ENCODE measurements at regions not wholly inside any gene's neighbourhood (a gene's known extent, or its start where the extent isn't known, plus 50 kb on each side); places are given as distances from the start of the nearest gene placed in this dataset.
"Not testable (repeated sequence)": the region's sequence is repeated elsewhere in the genome, so short reads cannot be mapped to it uniquely, and the experiment has no call there.

DNA sequence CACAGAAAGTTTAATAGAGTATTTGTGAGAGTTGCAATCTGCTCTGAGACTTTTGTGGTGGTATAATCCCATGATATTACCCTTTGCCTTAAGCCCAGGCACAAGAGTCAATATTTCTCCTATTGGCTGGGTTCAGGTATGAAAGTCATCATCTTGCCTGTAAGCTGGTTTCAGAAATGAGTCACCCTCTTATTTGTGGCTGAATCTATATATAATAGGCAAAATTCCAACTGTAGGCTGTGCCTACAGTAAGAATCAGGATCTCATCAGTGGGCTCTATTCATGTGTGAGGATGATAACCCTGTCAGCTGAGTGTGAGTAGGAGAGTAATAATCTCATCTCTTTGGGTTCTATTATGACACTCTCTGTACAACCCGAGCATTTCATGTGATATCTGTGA is 2103.1 kb downstream of the TP53TG3F start:
- in situ Hi-C loops (cut with HindIII; ENCODE audit: low sequenced_read_pairs): no loop called here

- in situ Hi-C loops (cut with HindIII; ENCODE audit: low sequenced_read_pairs): no loop called here
These were observed 2103.5 kb downstream of the TP53TG3F start for GRCh38 chr16:35562919-35563318.

GRCh38 chr16:35564148-35564547 is 2104.7 kb downstream of the TP53TG3F start:
- in situ Hi-C loops (cut with HindIII; ENCODE audit: low sequenced_read_pairs): no loop called here

DNA sequence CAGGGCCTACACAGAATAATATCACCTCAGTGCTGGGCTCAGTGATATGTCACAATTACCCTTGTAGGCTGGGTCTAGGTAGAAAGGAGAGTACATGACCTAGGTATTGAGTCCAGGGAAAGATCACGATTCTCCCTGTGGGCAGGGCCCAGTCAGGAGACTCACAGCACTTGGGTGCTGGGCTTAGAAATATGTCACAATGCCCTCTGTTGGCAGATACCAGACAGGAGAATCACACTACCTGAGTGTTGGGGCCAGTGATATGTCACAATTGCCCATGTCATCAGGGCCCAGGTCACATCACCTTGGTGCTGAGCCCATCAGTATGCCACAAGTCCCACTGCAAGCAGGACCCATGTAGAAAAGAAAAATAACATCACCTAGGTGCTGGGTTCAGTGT is 2105.5 kb downstream of the TP53TG3F start:
- in situ Hi-C loops (cut with HindIII; ENCODE audit: low sequenced_read_pairs): no loop called here

DNA sequence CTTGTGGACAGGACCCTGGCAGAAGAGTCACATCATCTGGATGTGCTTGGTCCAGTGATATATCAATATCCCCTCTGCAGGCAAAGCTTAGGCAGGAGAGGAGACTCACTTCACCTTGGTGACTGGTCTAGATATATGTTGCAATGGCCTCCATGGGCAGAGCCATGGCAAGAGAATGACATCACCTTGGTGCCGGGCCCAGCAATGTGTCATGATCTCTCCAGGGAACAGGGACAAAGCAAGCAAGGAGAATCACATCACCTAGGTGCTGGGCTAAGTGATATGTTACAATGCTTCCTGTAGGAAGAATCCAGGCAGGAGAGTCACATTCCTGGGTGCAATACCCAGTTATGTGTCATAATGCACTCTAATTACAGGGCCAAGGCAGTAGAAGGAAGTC is 2106.2 kb downstream of the TP53TG3F start:
- in situ Hi-C loops (cut with HindIII; ENCODE audit: low sequenced_read_pairs): no loop called here

DNA sequence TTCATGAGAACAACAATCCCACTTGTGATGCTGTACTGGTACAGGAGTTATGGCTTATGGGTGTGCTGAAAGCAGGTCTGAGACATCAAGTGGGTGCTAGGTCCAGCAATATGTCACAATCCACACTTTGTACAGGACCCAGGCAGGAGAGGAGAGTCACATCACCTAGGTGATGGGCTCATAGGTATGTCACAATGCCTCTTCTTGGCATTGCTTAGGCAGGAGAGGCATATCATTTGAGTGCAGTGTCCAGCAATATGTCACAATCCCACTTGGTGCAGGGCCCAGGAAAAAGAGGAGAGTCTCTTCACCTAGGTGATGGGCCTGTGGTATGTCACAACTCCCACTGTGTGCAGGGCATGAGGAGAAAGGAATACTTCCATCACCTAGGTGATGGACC is 2110.0 kb downstream of the TP53TG3F start:
- in situ Hi-C loops (cut with HindIII; ENCODE audit: low sequenced_read_pairs): no loop called here

GRCh38 chr16:35570946-35571345 is 2111.5 kb downstream of the TP53TG3F start:
- in situ Hi-C loops (cut with HindIII; ENCODE audit: low sequenced_read_pairs): no loop called here

- in situ Hi-C loops (cut with HindIII; ENCODE audit: low sequenced_read_pairs): no loop called here
These were observed 2112.8 kb downstream of the TP53TG3F start for GRCh38 chr16:35572186-35572585.

GRCh38 chr16:35573407-35573806 is 2114.0 kb downstream of the TP53TG3F start:
- in situ Hi-C loops (cut with HindIII; ENCODE audit: low sequenced_read_pairs): no loop called here

DNA sequence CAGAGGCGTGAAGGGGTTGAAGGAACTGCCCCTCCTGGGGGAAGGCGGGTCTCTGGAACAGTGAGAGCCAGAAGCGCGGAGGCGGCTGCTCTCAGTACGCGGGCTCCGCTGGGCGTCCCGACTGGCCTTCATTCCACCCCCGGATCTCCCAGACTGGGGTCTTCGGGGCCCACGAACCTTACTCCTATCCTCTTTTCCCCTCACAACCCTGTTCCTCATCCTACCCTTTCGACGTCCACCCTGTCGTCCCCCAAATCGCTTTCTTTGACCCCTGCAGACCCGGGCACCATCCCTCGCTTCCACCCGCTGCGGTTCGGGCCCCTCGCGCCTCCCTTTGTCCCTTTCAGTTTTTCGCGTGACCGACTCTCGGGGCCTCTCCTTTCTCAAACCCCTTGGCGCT is 2114.6 kb downstream of the TP53TG3F start:
- in situ Hi-C loops (cut with HindIII; ENCODE audit: low sequenced_read_pairs): no loop called here

GRCh38 chr16:35574454-35575431 is 2115.3 kb downstream of the TP53TG3F start:
- in situ Hi-C loops (cut with HindIII; ENCODE audit: low sequenced_read_pairs): no loop called here

GRCh38 chr16:35575432-35575821 is 2116.0 kb downstream of the TP53TG3F start:
- in situ Hi-C loops (cut with HindIII; ENCODE audit: low sequenced_read_pairs): no loop called here

DNA sequence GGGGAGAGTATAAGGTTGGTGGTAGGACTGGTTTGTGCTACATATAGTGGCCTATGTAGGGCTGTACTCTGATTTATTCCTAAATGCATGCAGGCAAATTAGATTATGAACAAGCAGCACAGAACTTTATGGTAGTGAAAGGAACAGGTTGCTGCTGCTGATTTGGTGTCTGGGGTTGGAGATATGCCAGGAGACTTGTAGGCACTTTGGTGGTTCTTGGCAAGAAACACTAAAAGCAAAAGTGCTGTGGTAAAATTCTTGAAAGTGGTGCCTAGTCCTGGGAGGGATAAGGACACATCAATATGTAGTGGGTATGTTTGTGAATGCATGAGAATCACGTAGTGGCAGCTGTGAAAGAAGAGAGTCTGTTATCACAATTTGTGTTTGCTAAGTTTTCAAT is 2126.0 kb downstream of the TP53TG3F start:
- in situ Hi-C loops (cut with HindIII; ENCODE audit: low sequenced_read_pairs): no loop called here

- in situ Hi-C loops (cut with HindIII; ENCODE audit: low sequenced_read_pairs): not testable (repeated sequence)
These were observed 2131.5 kb downstream of the TP53TG3F start for GRCh38 chr16:35590913-35591312.

DNA sequence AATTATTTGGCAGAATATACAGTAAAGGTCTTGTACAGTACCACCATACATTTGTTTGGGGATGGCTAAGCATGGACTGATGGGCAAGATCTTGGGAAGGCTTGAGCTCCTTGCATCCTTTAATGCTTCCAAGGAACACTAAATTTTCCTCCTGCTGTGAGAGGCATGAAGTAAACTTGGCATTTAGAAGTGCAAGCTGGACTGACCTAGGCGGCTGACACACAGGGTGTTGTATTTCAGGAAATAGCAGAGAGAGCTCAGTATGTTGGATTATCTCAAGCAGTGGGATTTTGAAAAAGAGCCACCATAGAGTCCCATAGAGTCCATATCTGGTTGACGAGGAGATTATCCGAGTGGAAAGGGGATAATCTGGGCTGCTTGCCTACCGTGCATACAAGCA is 2137.1 kb downstream of the TP53TG3F start:
- in situ Hi-C loops (cut with HindIII; ENCODE audit: low sequenced_read_pairs): no loop called here

- in situ Hi-C loops (cut with HindIII; ENCODE audit: low sequenced_read_pairs): no loop called here
These were observed 2139.4 kb downstream of the TP53TG3F start for GRCh38 chr16:35598696-35599332.

DNA sequence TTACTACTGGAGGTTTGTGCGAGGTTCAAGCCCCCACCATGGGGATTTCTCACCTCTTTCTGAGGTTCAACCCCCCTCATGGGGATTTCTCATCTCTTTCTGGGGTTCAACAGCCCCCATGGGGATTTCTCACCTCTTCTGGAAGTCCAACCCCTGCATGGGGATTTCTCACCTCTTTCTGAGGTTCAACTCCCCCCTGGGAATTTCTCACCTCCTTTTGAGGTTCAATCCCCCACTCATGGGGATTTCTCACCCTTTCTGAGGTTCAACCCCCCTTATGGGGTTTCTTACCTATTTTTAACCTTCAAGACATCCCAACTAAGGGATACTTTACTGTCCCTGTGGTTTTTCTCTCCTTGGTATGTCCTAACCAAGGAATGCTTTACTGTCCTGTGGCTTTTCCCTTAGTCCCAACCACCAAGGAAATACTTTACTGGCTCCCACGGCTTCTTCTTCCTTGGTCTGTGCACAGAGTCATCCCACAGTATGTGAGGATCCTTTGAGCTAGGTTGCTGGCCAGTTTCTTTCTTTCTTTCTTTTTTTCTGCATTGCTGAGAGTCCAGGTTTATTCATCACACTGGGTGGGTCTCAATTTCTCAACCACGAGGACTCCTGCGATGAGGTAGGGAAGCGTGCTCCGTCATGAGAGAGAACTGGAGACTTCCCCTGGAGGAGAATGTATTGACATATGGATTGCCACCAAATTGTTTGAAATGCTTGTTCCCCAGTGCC is 2140.2 kb downstream of the TP53TG3F start:
- in situ Hi-C loops (cut with HindIII; ENCODE audit: low sequenced_read_pairs): no loop called here

- in situ Hi-C loops (cut with HindIII; ENCODE audit: low sequenced_read_pairs): not testable (repeated sequence)
These were observed 2140.7 kb downstream of the TP53TG3F start for GRCh38 chr16:35600161-35600555.

- in situ Hi-C loops (cut with HindIII; ENCODE audit: low sequenced_read_pairs): no loop called here
These were observed 2142.7 kb downstream of the TP53TG3F start for GRCh38 chr16:35602116-35602515.

DNA sequence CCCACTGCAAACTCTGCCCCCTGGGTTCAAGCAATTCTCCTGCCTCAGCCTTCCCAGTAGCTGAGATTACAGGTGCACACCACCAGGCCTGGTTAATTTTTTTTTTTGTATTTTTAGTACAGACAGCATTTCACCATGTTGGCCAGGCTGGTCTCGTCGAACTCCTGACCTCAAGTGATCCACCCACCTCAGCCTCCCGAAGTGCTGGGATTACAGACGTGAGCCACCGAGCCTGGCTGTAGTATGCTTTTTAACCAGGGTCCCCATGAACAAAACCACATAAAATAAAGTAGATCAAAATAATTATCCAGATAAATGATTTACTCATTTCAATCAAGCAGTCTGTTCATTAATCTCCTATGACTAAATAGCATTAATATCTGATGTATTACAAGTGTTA is 2144.0 kb downstream of the TP53TG3F start:
- in situ Hi-C loops (cut with HindIII; ENCODE audit: low sequenced_read_pairs): not testable (repeated sequence)

- in situ Hi-C loops (cut with HindIII; ENCODE audit: low sequenced_read_pairs): no loop called here
These were observed 2146.5 kb downstream of the TP53TG3F start for GRCh38 chr16:35605921-35606320.

All from DLD1 (cell line).